Hematopoietic multipotent progenitor cell treated with erythropoietin and hydrocortisone succinate and interleukin-3 and kit ligand, for 15 days (in vitro differentiated cells): ENCODE measurements at regions not wholly inside any gene's neighbourhood (a gene's known extent, or its start where the extent isn't known, plus 50 kb on each side); places are given as distances from the start of the nearest gene placed in this dataset.
"Not testable (repeated sequence)": the region's sequence is repeated elsewhere in the genome, so short reads cannot be mapped to it uniquely, and the experiment has no call there.

Source experiments
- DNase-seq: peaks from one replicate; pipeline ENCODE4 v3.0.0-alpha.2; 2015; ENCODE audit warnings: low spot score

- no peak for DNase-seq
Measured at GRCh38 chr12:71385155-71385554, 54.4 kb upstream of the LGR5 start.

- DNase-seq: not testable (repeated sequence)
Measured at GRCh38 chr12:71376711-71377355, 62.8 kb upstream of the LGR5 start.

DNA sequence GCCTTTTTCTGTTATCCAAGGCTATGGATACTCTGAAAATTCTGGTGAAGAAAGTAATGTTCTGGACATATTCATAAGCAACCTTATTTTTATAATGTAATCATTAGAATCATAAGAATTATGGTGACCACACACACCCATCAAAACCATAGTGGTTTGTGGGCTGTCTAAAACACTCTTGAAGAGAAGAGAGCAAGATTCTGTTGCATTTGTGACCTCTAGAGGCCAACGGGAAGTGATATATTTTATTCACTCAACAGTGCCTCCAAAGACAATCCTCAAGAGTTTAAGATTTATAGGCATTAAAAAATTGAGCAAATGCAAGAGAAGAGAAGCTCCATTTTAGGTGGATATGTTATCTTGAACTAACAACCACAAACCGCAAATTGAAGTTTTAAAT is 68.5 kb upstream of the LGR5 start:
- DNase-seq: peak; percentile 45

- DNase-seq: no peak
Measured at GRCh38 chr12:71360013-71360412, 79.6 kb upstream of the LGR5 start.

DNA sequence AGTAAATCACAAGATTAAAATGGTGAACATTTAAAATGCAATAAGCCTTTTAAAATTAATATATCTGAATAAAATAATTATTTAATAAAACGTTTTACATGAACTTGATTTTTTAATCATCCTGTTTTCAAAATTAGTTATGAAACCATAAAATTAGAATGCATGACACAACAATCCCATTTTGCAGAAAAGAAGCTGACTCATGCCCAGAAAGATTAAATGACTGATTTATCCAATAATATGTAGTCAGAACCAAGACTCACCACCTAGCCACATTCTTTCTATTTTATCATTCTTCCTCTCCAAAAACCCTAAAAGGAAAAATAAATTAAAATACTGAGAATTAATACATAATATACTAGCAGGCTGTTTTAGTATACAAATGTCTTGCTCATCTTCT is 83.0 kb upstream of the LGR5 start:
- no peak for DNase-seq

GRCh38 chr12:71354871-71355270 is 84.7 kb upstream of the LGR5 start:
- no peak for DNase-seq

GRCh38 chr12:71353607-71354006 is 86.0 kb upstream of the LGR5 start:
- DNase-seq: no peak

DNA sequence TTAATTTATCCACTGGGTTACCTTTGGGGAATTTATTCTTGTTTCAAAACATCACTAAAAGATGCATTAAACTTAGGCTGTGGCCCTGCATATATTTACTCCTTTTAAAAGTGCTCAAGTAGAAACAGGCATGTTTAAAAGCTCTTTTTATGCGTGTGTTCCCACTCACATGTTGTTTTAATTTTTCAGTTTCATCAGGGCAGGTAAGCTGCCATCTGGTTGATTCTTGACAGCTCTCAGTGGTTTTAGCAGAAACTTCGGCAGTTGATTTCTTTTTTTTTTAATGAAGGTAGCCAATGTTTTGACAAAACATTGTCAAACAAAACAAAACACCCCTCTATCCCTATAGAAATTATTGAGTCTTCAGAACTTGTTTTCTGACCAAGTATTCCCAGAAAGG is 89.6 kb upstream of the LGR5 start:
- no peak for DNase-seq

DNA sequence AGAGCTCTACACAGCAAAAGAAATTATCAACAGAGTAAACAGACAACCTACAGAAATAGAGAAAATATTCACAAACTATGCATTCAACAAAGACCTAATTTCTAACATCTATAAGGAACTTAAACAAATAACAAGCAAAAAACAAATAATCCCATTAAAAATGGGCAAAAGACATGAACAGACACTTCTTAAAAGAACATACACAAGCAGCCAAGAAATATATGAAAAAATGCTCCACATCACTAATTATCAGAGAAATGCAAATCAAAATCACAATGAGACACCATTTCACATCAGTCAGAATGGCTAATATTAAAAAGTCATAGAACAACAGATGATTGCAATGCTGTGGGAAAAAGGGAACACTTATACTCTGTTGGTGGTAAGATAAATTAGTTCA is 100.7 kb upstream of the LGR5 start:
- DNase-seq: no peak

DNA sequence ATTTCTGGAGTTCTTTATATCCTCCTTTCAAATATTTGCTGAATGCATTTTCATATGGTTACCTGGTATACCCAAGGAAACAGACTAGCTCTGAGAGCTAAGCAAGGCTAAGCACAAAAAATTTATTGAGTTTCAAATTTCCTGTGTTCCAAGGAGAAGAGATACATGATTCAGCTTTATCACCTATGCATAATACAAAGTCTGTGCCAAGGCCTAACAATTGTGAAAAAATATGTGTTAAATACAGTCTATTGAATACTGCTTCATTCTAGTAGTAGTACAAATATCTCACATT is 103.7 kb upstream of the LGR5 start:
- DNase-seq: no peak

DNA sequence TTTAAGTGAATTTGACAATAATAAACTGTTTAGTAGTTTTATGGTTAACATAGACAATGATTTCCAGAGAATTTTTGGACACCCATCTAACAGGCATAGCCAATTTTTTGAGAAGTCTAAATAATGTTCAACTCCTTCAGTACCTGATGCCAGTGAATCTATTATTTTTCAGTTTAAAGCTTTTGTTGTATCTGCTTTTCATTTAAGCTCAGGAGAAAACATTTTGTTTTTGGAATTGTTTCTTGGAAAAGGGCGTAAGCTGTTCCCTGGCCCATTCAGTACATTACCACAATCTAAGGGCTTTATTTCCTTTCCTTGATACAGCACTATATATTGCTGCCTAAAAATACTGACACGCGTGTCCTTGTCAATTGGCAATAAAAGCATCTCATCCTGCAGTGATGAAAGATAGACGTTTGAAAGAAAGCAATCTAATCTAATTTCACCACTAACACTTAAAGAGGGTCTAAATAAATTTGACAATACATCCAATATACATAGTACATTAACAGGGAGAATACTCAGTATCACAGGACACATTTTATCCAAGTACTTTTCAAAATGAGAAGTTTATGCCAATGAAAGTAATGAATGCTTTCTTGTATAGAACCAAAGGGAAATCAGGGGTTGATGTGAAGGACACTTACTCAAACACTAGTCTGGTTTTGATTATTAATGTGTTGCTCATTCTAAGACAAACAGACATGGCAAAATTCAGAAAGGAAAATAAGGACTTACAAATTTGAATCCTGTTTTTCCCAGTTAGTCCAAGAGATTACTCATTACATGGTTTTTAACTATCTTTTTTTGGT is 104.2 kb upstream of the LGR5 start:
- no peak for DNase-seq

- no peak for DNase-seq
Measured at GRCh38 chr12:71333418-71333817, 106.2 kb upstream of the LGR5 start.

- no peak for DNase-seq
Measured at GRCh38 chr12:71329956-71330355, 109.6 kb upstream of the LGR5 start.

- no peak for DNase-seq
Measured at GRCh38 chr12:71321531-71321930, 118.1 kb upstream of the LGR5 start.

DNA sequence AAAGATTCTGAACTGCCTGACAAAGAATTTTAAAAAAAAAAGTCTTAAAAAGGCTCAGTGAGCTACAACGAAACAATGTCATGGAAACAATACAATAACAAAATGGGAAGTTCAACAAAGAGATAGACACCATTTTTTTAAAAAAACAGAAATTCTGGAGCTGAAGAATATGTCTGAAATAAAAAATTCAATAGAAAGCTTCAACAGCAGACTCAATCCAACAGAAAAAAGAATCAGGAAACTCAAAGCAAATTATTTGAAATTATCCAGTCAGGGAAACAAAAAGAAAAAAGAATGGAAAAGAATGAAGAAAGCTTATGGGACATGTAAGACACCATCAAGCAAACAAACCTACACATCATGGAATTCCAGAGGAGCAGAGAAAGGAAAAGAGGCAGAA is 118.5 kb upstream of the LGR5 start:
- DNase-seq: no peak

- DNase-seq: no peak
Measured at GRCh38 chr12:71315328-71315985, 124.1 kb upstream of the LGR5 start.

GRCh38 chr12:71312768-71313403 is 126.7 kb upstream of the LGR5 start:
- no peak for DNase-seq

DNA sequence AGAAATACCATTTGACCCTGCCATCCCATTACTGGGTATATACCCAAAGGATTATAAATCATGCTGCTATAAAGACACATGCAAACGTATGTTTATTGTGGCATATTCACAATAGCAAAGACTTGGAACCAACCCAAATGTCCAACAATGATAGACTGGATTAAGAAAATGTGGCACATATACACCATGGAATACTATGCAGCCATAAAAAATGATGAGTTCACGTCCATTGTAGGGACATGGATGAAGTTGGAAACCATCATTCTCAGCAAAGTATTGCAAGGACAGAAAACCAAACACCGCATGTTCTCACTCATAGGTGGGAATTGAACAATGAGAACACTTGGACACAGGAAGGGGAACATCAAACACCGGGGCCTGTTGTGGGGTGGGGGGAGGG is 128.0 kb upstream of the LGR5 start:
- DNase-seq: not testable (repeated sequence)

DNA sequence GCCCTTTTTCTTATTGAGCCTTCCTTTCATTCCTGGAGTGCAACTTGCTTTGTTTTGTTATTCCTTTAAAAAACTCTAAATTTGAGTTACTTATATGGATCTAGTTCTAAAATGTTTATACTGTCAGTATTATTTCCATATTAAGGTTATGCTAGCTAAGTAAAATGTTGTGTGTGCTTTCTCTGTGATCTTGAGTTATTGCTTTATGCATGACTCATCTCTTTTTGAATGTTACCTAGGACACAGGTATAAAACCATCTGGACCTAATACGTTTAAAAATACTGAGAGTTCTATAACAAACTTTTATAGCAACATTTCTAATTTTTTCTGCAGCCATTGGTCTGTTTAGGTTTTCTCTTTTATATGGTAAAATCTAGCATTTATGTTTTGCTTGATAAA is 132.8 kb upstream of the LGR5 start:
- DNase-seq: no peak

DNA sequence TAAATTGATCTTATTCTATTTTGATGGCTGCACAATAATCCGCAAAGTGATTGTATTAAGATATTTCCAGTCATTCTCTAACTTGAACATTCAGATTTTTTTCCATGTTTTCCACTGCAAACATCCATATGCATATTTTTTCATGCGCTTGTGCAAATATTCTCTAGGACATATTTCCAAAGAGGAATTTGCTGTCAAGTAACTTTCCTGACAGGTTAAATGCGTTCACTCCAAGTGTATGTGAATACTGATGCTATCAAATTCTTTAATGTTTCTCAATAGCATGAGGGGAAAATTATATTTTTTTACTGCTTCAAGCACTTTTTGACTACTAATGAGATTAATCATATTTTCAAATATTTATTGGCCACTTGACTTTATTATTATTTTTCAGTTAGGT is 135.3 kb upstream of the LGR5 start:
- no peak for DNase-seq

DNA sequence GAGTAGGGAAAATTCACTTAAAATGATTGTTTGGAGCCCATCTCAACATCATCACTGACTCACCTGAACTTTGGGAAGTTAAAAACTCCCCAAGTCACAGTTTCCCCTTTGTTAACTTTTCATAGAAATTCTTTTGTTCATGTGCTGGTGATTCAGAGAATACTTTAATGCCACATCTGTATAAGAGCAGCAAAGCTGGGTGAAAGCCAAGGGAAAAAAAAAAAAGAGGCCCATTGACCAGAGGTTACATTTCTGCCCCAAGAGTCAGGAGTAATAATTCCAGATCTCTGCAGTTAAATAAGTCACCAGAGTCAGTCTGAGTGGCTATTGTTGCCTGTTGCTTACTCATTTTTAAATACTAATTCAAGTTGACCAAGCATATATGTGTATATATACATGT is 136.4 kb upstream of the LGR5 start:
- DNase-seq: no peak

DNA sequence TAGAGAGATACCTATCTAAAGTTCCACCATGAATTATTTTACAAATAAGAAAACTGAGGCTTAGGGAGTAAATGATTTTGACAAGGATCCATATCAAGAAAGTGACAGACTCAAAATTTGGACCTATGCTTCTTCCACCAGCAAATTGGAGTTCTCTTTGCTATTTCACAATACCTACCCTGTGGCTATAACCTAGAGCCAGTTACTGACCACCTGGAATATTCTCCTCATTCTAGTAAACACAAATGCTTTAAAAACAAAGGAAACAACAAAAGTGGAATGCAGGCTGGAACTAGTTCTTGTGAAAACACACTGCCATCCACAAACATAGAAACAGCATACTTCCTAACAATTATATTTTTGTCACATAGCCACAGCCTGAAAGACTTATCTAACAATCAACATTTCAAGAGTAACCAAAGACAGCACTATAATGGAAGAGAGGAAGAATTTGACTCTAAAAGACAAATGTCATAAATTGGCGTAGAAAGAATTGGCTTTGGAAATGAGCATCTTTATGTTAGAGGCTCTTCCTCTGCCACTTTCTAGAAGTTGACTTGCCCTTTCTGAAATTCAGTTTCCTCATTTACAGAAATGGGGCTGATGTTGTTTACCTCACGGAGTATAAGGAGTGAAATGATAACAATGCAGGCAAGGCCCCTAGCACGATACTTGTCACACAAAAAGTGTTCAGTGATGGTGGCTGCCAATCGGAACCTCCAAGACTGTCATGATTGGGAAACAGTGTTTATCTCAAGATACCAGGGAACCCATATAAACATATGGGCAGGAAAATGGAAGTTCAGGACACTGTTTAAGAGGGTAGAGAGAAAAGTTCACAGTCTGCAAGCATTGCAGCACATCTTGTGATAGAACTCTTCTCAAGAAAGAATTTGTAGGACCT is 138.6 kb upstream of the LGR5 start:
- DNase-seq: no peak
